NB4 (cell line): ENCODE measurements at regions not wholly inside any gene's neighbourhood (a gene's known extent, or its start where the extent isn't known, plus 50 kb on each side); places are given as distances from the start of the nearest gene placed in this dataset.

Experiments
- DNase-seq: peaks from one replicate; pipeline ENCODE4 v3.0.0; 2010; ENCODE audit warnings: low read depth
- H3K4me3 ChIP-seq: one replicate; pipeline ENCODE4 v1.5.1; 2011; ENCODE audit warnings: mild to moderate bottlenecking, low read depth, low read length, moderate library complexity
- CTCF ChIP-seq: IDR thresholded peaks from one replicate; pipeline ENCODE4 v1.5.1; 2012; ENCODE audit warnings: low read depth, low read length
- MAX ChIP-seq: IDR thresholded peaks from 2 replicates; pipeline ENCODE4 v1.6.1; 2011; ENCODE audit warnings: low read depth, low read length
- MYC ChIP-seq: IDR thresholded peaks from 2 replicates; pipeline ENCODE4 v1.6.1; 2011; ENCODE audit warnings: low read depth, low read length
- POLR2A ChIP-seq: IDR thresholded peaks from 2 replicates; pipeline ENCODE4 v1.6.1; 2011; ENCODE audit warnings: mild to moderate bottlenecking; ENCODE audit not compliant: insufficient read length; ENCODE audit errors: extremely low read depth

GRCh38 chr4:66433706-66434105 is 763.4 kb upstream of the EPHA5 start:
- H3K4me3 ChIP-seq: no peak overlapping the region
- no peak for DNase-seq
- no peak for TF ChIP-seq POLR2A
- no peak for TF ChIP-seq MYC
- TF ChIP-seq CTCF: no peak
- TF ChIP-seq MAX: no peak

GRCh38 chr4:66430856-66431255 is 760.6 kb upstream of the EPHA5 start:
- no peak for TF ChIP-seq MYC
- TF ChIP-seq MAX: no peak
- no peak for TF ChIP-seq POLR2A
- no peak for TF ChIP-seq CTCF
- no peak for DNase-seq

GRCh38 chr4:66429276-66429675 is 759.0 kb upstream of the EPHA5 start:
- no peak overlapping the region for H3K4me3 ChIP-seq
- no peak for DNase-seq
- TF ChIP-seq MAX (no peak), MYC (no peak), POLR2A (no peak), CTCF (no peak)

More at GRCh38 chr4:66430856-66431255, 760.6 kb upstream of the EPHA5 start:
- no peak overlapping the region for H3K4me3 ChIP-seq

GRCh38 chr4:66416425-66416824 is 746.1 kb upstream of the EPHA5 start:
- H3K4me3 ChIP-seq: no peak overlapping the region
- TF ChIP-seq MYC: no peak
- no peak for TF ChIP-seq CTCF
- no peak for TF ChIP-seq POLR2A
- DNase-seq: no peak

GRCh38 chr4:66404141-66404540 is 733.9 kb upstream of the EPHA5 start:
- TF ChIP-seq MYC: no peak
- no peak for TF ChIP-seq POLR2A
- no peak for TF ChIP-seq MAX
- no peak overlapping the region for H3K4me3 ChIP-seq
- no peak for DNase-seq

DNA sequence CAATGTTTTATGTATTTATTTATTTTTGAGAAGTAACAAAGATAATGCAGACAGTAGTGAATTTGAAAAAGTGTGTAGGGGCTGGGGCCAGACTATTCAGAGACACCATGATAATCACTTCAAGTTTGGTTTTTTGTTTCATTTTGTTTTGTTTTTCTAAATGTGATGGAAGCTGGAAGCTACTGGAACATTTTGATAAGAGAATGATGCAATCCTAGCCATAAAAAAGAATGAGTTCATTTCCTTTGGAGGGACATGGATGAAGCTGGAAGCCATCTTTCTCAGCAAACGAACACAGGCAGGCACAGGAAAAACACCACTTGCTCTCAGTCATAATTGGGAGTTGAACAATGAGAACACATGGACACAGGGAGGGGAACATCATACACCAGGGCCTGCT is 706.6 kb upstream of the EPHA5 start:
- H3K4me3 ChIP-seq: no peak overlapping the region
- TF ChIP-seq CTCF (no peak), MYC (no peak), MAX (no peak), POLR2A (no peak)
- no peak for DNase-seq
